Mononuclear cell (primary cell): ENCODE measurements at regions not wholly inside any gene's neighbourhood (a gene's known extent, or its start where the extent isn't known, plus 50 kb on each side); places are given as distances from the start of the nearest gene placed in this dataset.

Experiments
- H3K27me3 ChIP-seq: 2 replicates; pipeline ENCODE4 v1.6.0; 2011; ENCODE audit warnings: low read length, control low read depth; ENCODE audit not compliant: insufficient read depth
- H3K4me1 ChIP-seq: 2 replicates; pipeline ENCODE4 v1.5.1; 2011; ENCODE audit warnings: mild to moderate bottlenecking, low read length, control low read depth; ENCODE audit not compliant: insufficient read depth
- H3K4me3 ChIP-seq: 2 replicates; pipeline ENCODE4 v1.5.1; 2011; ENCODE audit warnings: mild to moderate bottlenecking, low read length, moderate library complexity
- H3K9me3 ChIP-seq: 2 replicates; pipeline ENCODE4 v1.5.1; 2011; ENCODE audit warnings: low read depth, mild to moderate bottlenecking, control low read depth, low read length

GRCh38 chr9:80285326-80285725 lies 713.6 kb downstream of the TLE4 start:
- Histone ChIP-seq H3K27me3 (no peaks in the 10 kb centered on the region), H3K9me3 (no peaks in the 10 kb centered on the region), H3K4me1 (no peaks in the 10 kb centered on the region), H3K4me3 (no peak overlapping the region)

- Histone ChIP-seq H3K4me1 (no peaks in the 10 kb centered on the region), H3K4me3 (no peak overlapping the region), H3K27me3 (no peaks in the 10 kb centered on the region), H3K9me3 (no peaks in the 10 kb centered on the region)
Observed at GRCh38 chr9:80282766-80283165, 711.0 kb downstream of the TLE4 start.

- peaks cover 56% of the 10 kb centered on the region for H3K9me3 ChIP-seq
- H3K4me3 ChIP-seq, result no peak overlapping the region
- H3K4me1 ChIP-seq, result no peaks in the 10 kb centered on the region
- no peaks in the 10 kb centered on the region for H3K27me3 ChIP-seq
Observed at GRCh38 chr9:80259079-80259478, 687.3 kb downstream of the TLE4 start.

- Histone ChIP-seq H3K27me3 (no peaks in the 10 kb centered on the region), H3K4me3 (no peak overlapping the region), H3K9me3 (peaks cover under 1% of the 10 kb centered on the region), H3K4me1 (no peaks in the 10 kb centered on the region)
Observed at GRCh38 chr9:80251778-80252177, 680.0 kb downstream of the TLE4 start.

- Histone ChIP-seq H3K9me3 (no peaks in the 10 kb centered on the region), H3K27me3 (no peaks in the 10 kb centered on the region), H3K4me1 (no peaks in the 10 kb centered on the region), H3K4me3 (no peak overlapping the region)
Observed at GRCh38 chr9:80242022-80242421, 670.3 kb downstream of the TLE4 start.

GRCh38 chr9:80235752-80236151 lies 664.0 kb downstream of the TLE4 start:
- no peaks in the 10 kb centered on the region for H3K9me3 ChIP-seq
- H3K27me3 ChIP-seq, result no peaks in the 10 kb centered on the region
- H3K4me1 ChIP-seq, result peaks cover 4% of the 10 kb centered on the region
- H3K4me3 ChIP-seq, result no peak overlapping the region

DNA sequence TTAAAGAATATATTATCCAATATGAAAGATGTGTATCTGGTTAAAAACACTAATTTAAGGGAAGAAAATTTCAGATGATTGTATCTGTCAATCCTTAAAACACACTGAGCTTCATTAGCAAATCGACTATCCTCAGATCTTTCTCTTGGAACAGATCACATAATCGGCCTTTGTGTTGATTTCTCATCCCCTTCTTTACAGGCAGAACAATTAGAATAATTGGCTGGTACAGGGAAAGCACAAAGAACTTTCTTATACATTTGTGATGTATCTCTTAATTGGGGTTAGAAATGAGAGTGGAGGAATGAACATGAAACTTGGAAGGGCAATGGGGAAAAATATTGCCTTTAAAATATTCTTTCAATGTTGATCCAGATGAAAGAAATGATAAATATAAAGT lies 662.1 kb downstream of the TLE4 start:
- H3K9me3 ChIP-seq, result no peaks in the 10 kb centered on the region
- no peaks in the 10 kb centered on the region for H3K27me3 ChIP-seq
- H3K4me3 ChIP-seq, result no peak overlapping the region
- H3K4me1 ChIP-seq, result peaks cover 4% of the 10 kb centered on the region

DNA sequence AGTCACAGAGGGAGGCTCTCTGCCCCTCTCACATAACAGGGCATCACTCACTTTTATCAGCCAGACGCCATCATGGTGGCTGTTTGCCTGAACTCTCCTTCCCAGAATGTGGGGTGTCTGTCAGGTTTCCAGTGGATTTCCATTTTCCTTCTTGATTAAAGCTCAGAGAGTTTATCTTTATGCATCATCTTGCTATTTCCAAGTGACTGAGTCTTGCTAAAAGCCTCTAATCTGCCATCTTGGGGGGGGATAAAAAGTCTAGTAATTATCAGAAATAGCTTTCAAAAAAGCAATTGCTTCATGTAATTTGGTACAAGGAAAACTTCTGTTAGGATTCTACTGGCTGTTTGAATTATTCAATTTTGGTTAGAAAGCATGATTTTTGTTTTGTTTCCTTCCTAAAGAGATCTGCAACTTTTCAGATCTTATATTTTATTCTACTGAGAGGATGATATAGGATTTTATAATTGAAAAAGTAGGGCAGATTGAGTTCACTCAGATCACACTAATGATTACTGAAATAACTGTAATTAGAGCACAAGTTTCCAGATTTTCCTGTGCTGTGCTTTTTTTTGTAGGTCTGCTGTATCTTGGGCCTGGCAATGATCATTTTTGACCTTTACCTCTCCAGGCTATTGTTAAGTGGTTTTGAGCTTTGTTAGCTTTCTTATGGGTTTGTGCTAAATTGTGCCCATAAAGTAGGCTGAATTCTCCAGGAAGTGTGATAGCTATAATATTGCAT lies 661.5 kb downstream of the TLE4 start:
- H3K4me3 ChIP-seq, result peak overlapping the region; percentile 5
- no peaks in the 10 kb centered on the region for H3K9me3 ChIP-seq
- H3K4me1 ChIP-seq, result peaks cover 4% of the 10 kb centered on the region
- H3K27me3 ChIP-seq, result no peaks in the 10 kb centered on the region

- Histone ChIP-seq H3K4me3 (no peak overlapping the region), H3K4me1 (peaks cover 4% of the 10 kb centered on the region), H3K9me3 (no peaks in the 10 kb centered on the region), H3K27me3 (no peaks in the 10 kb centered on the region)
Observed at GRCh38 chr9:80231318-80232236, 659.8 kb downstream of the TLE4 start.

DNA sequence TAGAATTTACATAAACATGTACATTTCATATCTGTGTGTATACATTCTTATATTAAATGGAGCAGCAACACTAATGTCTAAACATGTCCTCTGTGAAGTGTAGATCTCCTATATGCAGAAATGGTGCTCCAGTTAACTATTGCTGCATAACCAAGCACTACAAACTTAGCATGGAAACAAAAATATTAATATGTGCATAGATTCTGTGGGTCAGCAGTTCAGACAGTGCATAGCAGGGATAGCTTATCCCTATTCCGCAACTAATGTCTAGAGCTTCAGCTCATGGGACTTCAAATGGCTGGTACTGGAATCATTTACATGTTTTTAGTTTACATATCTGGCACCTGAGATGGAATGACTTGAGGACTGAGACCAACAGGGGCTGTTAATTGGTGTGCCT lies 652.1 kb downstream of the TLE4 start:
- no peaks in the 10 kb centered on the region for H3K4me1 ChIP-seq
- H3K27me3 ChIP-seq, result no peaks in the 10 kb centered on the region
- no peak overlapping the region for H3K4me3 ChIP-seq
- peaks cover 7% of the 10 kb centered on the region for H3K9me3 ChIP-seq

DNA sequence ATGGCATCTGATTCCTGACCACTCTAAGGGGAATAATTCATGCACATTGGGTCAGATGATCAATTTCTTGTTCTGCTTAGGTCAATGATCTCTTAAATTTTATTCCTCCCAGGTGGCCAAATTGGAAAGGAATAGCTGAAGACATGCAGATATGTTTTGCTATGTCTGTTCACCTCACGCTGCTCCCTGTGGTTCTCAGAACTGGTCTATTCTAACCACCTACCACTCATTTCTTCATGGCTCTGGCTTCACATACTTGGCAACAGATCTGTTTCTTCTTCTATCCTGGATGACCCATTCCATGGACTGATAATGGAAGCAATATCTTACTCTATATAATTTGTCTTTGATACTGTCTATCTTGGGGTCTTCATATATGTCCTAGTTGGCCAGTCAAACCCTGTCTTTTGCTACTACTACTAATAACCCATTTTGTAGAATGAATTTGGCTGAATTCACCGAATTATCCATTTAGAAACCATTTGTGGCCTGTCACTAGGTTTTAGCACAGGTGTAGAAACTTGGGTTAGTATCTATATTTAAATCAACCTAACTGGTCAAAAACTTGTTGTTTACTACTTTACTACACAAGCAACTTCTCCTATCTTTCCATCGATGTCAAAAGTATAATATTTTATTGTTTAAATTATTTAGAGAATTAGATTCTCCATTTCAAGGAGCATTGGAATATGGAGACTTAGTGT lies 650.9 kb downstream of the TLE4 start:
- H3K4me3 ChIP-seq, result no peak overlapping the region
- H3K27me3 ChIP-seq, result no peaks in the 10 kb centered on the region
- H3K4me1 ChIP-seq, result no peaks in the 10 kb centered on the region
- peaks cover 7% of the 10 kb centered on the region for H3K9me3 ChIP-seq

- no peaks in the 10 kb centered on the region for H3K9me3 ChIP-seq
- no peaks in the 10 kb centered on the region for H3K4me1 ChIP-seq
- H3K4me3 ChIP-seq, result no peak overlapping the region
- H3K27me3 ChIP-seq, result no peaks in the 10 kb centered on the region
Observed at GRCh38 chr9:80218328-80218727, 646.6 kb downstream of the TLE4 start.

- Histone ChIP-seq H3K4me1 (no peaks in the 10 kb centered on the region), H3K4me3 (no peak overlapping the region), H3K9me3 (no peaks in the 10 kb centered on the region)
Observed at GRCh38 chr9:80213613-80214012, 641.8 kb downstream of the TLE4 start.

GRCh38 chr9:80208696-80209095 lies 636.9 kb downstream of the TLE4 start:
- H3K27me3 ChIP-seq, result no peaks in the 10 kb centered on the region
- H3K4me3 ChIP-seq, result no peak overlapping the region
- no peaks in the 10 kb centered on the region for H3K4me1 ChIP-seq
- no peaks in the 10 kb centered on the region for H3K9me3 ChIP-seq

More at GRCh38 chr9:80213613-80214012, 641.8 kb downstream of the TLE4 start:
- no peaks in the 10 kb centered on the region for H3K27me3 ChIP-seq

DNA sequence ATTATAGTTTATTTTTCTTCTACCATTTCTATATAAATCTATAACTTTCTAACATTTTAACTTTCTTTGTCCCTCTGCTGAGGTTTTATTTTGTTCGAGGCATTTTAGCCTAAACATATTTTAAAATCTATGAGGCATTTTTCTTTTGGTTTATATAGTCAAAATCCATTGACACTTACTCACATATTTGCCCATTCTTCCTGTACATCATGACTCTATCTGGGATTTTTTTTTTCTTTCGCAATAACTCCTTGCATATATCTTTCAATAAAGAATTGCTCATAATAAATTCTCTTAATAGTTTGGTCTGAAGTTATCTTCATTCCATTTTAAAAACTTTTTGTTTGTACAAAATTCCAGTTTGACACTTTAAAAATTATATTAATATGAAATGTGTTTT lies 632.3 kb downstream of the TLE4 start:
- H3K4me3 ChIP-seq, result no peak overlapping the region
- no peaks in the 10 kb centered on the region for H3K27me3 ChIP-seq
- no peaks in the 10 kb centered on the region for H3K9me3 ChIP-seq
- no peaks in the 10 kb centered on the region for H3K4me1 ChIP-seq
